Peyer's patch (tissue), 4 donors: ENCODE measurements at regions not wholly inside any gene's neighbourhood (a gene's known extent, or its start where the extent isn't known, plus 50 kb on each side); places are given as distances from the start of the nearest gene placed in this dataset.
"Not testable (repeated sequence)": the region's sequence is repeated elsewhere in the genome, so short reads cannot be mapped to it uniquely, and the experiment has no call there.

Experiments used
- DNase-seq, 3 donors: peaks; one replicate each; pipeline ENCODE4 v3.0.0-alpha.2; 2017 to 2019
- H3K27ac ChIP-seq, 4 donors: fragments of 200-600 bp; sonication (generic); one replicate each; pipeline ENCODE4 v1.5.1; 2016 to 2019
- H3K27me3 ChIP-seq, 2 donors: fragments of 200-600 bp; sonication (generic); one replicate each; pipeline ENCODE4 v1.5.1; 2019
- H3K36me3 ChIP-seq, 3 donors: fragments of 200-600 bp; sonication (generic); one replicate each; pipeline ENCODE4 v1.5.1; 2016 to 2019
- H3K4me1 ChIP-seq, 4 donors: fragments of 200-600 bp; sonication (generic); one replicate each; pipeline ENCODE4 v1.5.1; 2016 to 2019
- H3K4me3 ChIP-seq, 4 donors: fragments of 200-600 bp; sonication (generic); 1 replicate in 3 of 4; 2 replicates in 1 of 4; pipeline ENCODE4 v1.5.1; 2016 to 2019; ENCODE audit warnings: mild to moderate bottlenecking in 1 of 4
- H3K9me3 ChIP-seq, 4 donors: fragments of 200-600 bp; sonication (generic); one replicate each; pipeline ENCODE4 v1.5.1; 2016 to 2019; ENCODE audit warnings: mild to moderate bottlenecking in 1 of 4
- POLR2A ChIP-seq, 2 donors: fragments of 450-650 bp; IDR thresholded peaks; one replicate each; pipeline ENCODE4 v1.5.1; 2017; ENCODE audit warnings: antibody characterized with exemption in 2 of 2, mild to moderate bottlenecking in 2 of 2, moderate library complexity in 2 of 2
- TF ChIP-seq, protein P1 (sequence below), 6 experiments: fragments of 450-650 bp in 4 of 6; fragments of 200-600 bp in 2 of 6; sonication (generic) in 1 of 6; IDR thresholded peaks; one replicate each; pipeline ENCODE4 v1.5.1; 2017 to 2019; ENCODE audit warnings: antibody characterized with exemption in 6 of 6, mild to moderate bottlenecking in 3 of 6, moderate library complexity in 1 of 6

DNA sequence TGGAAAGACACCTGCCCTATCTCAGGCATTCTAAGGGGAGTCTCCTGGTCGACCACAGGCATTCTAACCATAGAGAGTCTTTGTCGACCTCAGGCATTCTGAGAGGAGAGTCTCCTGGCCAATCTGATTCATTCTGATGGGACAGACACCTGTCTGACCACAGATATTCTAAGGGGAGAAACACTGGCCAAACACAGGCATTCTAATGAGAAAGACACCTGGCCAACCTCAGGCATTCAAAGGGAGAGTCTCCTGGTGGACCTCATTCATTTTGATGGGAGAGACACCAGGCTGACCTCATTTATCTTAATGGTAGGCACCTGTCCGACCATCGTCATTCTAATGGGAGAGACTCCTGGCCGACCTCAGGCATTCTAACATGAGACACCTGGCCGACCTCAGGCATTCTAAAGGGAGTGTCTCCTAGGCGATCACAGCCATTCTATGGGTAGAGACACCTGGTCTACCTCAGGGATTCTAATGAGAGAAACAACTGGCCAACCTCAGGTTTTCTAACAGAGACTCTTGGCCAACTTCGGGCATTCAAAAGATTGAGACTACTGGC is 1351.5 kb downstream of the UQCRFS1 start:
- H3K4me3 ChIP-seq: no peak overlapping the region
- no peaks in the 10 kb centered on the region for H3K36me3 ChIP-seq
- DNase-seq: no peak
- no peak overlapping the region for H3K27ac ChIP-seq
- H3K27me3 ChIP-seq: no peaks in the 10 kb centered on the region
- H3K4me1 ChIP-seq: no peaks in the 10 kb centered on the region
- H3K9me3 ChIP-seq: peaks cover 0 to 24% (median 6%) of the 10 kb centered on the region in 4 donors
- TF ChIP-seq, protein P1, sequence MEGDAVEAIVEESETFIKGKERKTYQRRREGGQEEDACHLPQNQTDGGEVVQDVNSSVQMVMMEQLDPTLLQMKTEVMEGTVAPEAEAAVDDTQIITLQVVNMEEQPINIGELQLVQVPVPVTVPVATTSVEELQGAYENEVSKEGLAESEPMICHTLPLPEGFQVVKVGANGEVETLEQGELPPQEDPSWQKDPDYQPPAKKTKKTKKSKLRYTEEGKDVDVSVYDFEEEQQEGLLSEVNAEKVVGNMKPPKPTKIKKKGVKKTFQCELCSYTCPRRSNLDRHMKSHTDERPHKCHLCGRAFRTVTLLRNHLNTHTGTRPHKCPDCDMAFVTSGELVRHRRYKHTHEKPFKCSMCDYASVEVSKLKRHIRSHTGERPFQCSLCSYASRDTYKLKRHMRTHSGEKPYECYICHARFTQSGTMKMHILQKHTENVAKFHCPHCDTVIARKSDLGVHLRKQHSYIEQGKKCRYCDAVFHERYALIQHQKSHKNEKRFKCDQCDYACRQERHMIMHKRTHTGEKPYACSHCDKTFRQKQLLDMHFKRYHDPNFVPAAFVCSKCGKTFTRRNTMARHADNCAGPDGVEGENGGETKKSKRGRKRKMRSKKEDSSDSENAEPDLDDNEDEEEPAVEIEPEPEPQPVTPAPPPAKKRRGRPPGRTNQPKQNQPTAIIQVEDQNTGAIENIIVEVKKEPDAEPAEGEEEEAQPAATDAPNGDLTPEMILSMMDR (IDR thresholded peaks at IDR 0.05): no peak
- no peak for TF ChIP-seq POLR2A (IDR thresholded peaks at IDR 0.05)

DNA sequence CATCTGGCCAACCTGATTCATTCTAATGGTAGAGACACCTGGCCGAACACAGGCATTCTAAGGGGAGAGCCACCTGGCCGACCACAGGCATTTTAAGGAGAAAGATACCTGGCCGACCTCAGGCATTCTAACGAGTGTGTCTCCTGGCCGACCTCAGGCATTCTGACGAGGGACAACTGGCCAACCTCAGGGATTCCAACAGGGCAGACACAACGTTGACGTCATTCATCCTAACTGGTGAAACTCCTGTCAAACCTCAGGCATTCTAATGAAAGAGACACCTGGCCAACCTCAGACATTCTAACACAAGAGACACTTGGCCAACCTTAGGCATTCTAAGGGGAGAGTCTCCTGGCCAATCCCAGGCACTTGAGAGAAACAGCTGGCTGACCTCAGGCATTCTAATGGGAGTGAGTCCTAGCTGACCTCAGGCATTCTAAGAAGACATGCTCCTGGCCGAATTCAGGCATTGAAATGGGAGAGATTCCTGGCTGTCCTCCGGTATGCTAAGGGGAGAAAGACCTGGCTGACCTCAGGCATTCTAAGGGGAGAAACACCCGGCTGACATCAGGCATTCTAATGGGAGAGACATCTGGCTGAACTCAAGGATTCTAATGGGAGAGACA is 1352.5 kb downstream of the UQCRFS1 start:
- no peaks in the 10 kb centered on the region for H3K27me3 ChIP-seq
- no peak for DNase-seq
- H3K4me3 ChIP-seq: no peak overlapping the region
- H3K9me3 ChIP-seq: peaks cover 0 to 24% (median 6%) of the 10 kb centered on the region in 4 donors
- H3K27ac ChIP-seq: no peak overlapping the region
- no peaks in the 10 kb centered on the region for H3K36me3 ChIP-seq
- no peaks in the 10 kb centered on the region for H3K4me1 ChIP-seq
- no peak for TF ChIP-seq POLR2A (IDR thresholded peaks at IDR 0.05)
- TF ChIP-seq, protein P1 (IDR thresholded peaks at IDR 0.05): no peak

DNA sequence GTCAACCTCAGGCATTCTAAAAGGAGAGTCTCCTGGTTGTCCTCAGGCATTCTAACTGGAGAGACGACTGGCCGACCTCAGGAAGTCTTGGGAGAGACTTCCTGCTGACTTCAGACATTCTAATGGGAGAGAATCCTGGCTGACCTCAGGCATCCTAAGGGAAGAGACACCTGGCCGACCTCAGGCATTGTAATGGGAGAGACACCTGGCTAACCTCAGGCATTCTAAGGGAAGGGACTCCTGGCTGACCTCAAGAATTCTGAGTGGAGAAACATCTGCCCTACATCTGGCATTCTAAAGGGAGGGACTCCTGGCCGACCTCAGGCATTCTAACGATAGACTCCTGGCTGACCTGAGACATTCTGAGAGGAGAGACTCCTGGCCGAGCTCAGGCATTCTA is 1353.3 kb downstream of the UQCRFS1 start:
- H3K4me3 ChIP-seq: no peak overlapping the region
- no peaks in the 10 kb centered on the region for H3K36me3 ChIP-seq
- DNase-seq: no peak
- no peak overlapping the region for H3K27ac ChIP-seq
- no peaks in the 10 kb centered on the region for H3K4me1 ChIP-seq
- H3K9me3 ChIP-seq: peaks cover 0 to 24% (median 7%) of the 10 kb centered on the region in 4 donors
- H3K27me3 ChIP-seq: no peaks in the 10 kb centered on the region
- TF ChIP-seq POLR2A (IDR thresholded peaks at IDR 0.05): no peak
- TF ChIP-seq, protein P1 (IDR thresholded peaks at IDR 0.05): no peak

DNA sequence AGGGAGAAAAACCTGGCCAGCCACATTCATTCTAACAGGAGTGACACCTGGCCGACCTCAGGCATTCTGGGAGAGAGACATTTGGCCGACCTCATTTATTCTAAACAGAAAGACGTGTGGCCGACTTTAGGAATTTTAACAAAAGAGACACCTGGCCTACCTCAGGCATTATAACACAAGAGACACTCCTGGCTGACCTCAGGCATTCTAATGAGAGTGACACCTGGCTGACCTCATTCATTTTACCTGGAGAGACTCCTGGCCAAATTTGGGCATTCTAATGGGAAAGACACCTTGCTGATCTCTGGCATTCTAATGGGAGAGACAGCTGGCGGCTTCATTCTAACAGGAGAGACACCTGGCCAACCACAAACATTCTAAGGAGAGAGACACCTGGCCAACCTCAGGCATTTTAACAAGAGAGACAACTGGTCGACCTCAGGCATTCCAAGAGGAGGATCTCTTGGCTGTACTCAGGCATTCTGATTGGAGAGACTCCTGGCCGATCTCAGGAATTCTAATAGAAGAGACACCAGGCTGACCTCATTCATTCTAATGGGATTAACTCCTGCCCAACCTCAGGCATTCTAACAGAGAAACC is 1353.9 kb downstream of the UQCRFS1 start:
- no peaks in the 10 kb centered on the region for H3K36me3 ChIP-seq
- H3K27me3 ChIP-seq: no peaks in the 10 kb centered on the region
- H3K27ac ChIP-seq: no peak overlapping the region
- H3K4me3 ChIP-seq: no peak overlapping the region
- peaks cover 0 to 24% (median 7%) of the 10 kb centered on the region in 4 donors for H3K9me3 ChIP-seq
- no peaks in the 10 kb centered on the region for H3K4me1 ChIP-seq
- no peak for DNase-seq
- TF ChIP-seq, protein P1 (IDR thresholded peaks at IDR 0.05): no peak
- no peak for TF ChIP-seq POLR2A (IDR thresholded peaks at IDR 0.05)

DNA sequence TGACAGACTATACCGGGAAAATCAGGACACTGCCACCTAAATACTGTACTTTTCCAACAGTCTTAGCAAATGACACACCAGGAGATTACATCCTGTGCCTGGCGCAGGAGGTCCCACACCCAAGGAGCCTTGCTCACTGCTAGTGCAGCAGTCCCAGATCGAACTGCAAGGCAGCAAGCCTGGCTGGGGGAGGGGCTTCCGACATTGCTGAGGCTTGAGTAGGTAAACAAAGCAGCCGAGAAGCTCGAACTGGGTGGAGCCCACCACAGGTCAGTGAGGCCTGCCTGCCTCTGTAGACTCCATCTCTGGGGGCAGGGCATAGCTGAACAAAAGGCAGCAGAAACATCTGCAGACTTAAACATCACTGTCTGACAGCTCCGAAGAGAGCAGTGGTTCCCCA is 1360.0 kb downstream of the UQCRFS1 start:
- not testable (repeated sequence) for H3K27ac ChIP-seq, H3K27me3 ChIP-seq, H3K4me1 ChIP-seq, DNase-seq, H3K36me3 ChIP-seq, H3K4me3 ChIP-seq
- H3K9me3 ChIP-seq: peaks cover 0 to 27% (median 4%) of the 10 kb centered on the region in 4 donors

DNA sequence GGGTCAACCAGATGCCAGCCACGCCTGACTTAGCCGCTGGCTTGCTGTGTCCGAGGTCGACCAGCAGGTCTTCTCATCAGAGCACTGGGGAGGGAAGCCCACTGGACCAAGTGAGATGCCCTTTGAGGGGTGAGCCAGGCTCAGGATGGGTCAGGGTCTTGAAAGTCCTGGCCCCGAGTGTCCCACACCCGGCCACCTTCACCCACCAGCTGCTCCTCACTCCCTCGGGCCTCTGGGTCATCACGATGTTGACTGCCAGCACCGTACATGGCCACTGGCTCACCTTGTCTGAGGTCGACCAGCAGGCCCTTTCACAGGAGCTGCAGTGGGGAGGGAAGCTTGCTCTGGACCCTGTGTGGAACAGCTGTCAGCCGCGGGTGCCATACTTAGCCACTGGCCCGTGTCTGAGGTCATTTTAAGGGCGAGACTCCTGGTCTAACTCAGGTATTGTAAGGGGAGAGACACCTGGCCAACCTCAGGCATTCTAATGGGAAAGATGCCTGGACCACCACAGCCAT is 1361.3 kb downstream of the UQCRFS1 start:
- Histone ChIP-seq H3K27me3 (no peaks in the 10 kb centered on the region), H3K4me3 (no peak overlapping the region), H3K27ac (no peak overlapping the region), H3K36me3 (no peaks in the 10 kb centered on the region), H3K4me1 (no peaks in the 10 kb centered on the region), H3K9me3 (peaks cover 0 to 22% (median 4%) of the 10 kb centered on the region in 4 donors)
- TF ChIP-seq POLR2A (IDR thresholded peaks at IDR 0.05): no peak
- TF ChIP-seq, protein P1 (IDR thresholded peaks at IDR 0.05): no peak
- no peak for DNase-seq
